ENCODE measurements at regions not wholly inside any gene's neighbourhood (a gene's known extent, or its start where the extent isn't known, plus 50 kb on each side); places are given as distances from the start of the nearest gene placed in this dataset.

GRCh38 chr4:60913002-60913401 is 287.1 kb upstream of the ADGRL3 start:
- H3F3A ChIP-seq (replicated peaks; ENCODE audit: low read depth), result no peaks in the 10 kb centered on the region
- H3K4me1 ChIP-seq (ENCODE audit: insufficient read depth), result no peaks in the 10 kb centered on the region
- H3K4me2 ChIP-seq, result no peak overlapping the region
- H3K36me3 ChIP-seq (ENCODE audit: insufficient read depth), result no peaks in the 10 kb centered on the region
- no peak overlapping the region for H3K4me3 ChIP-seq
- no peaks in the 10 kb centered on the region for H4K20me1 ChIP-seq (replicated peaks; ENCODE audit: insufficient read depth)
- DNase-seq (ENCODE audit: low spot score) (no peak), ATAC-seq (no peak)
- H3K79me2 ChIP-seq (replicated peaks; ENCODE audit: insufficient read depth), result no peaks in the 10 kb centered on the region
- Mint-ChIP-seq H3K9me3 (no peaks in the 10 kb centered on the region), H3K4me3 (no peak overlapping the region), H3K27me3 (ENCODE audit: insufficient read depth, low read depth, poor library complexity) (no peaks in the 10 kb centered on the region), H3K27ac (no peak overlapping the region), H3K4me1 (no peaks in the 10 kb centered on the region), H3K36me3 (ENCODE audit: low read depth) (no peaks in the 10 kb centered on the region)
- H3K9me2 ChIP-seq (ENCODE audit: insufficient read depth), result no peaks in the 10 kb centered on the region; the same call in 1 of the 2 replicates
- no peaks in the 10 kb centered on the region for H3K27me3 ChIP-seq (ENCODE audit: insufficient read depth)
- TF ChIP-seq CTCF (conservative IDR thresholded peaks at IDR 0.05; ENCODE audit: low read depth in 2 of 2) (no peak), ZNF331 (CRISPR knock-in tag; IDR thresholded peaks at IDR 0.05; ENCODE audit: low read depth) (no peak), STAT1 (IDR thresholded peaks at IDR 0.05; ENCODE audit: unreplicated experiment) (no peak), ZNF462 (CRISPR knock-in tag; IDR thresholded peaks at IDR 0.05) (no peak), EZH2phosphoT487 (IDR thresholded peaks at IDR 0.05; ENCODE audit: unreplicated experiment) (no peak), JUNB (IDR thresholded peaks at IDR 0.05; ENCODE audit: unreplicated experiment) (no peak), NANOG (IDR thresholded peaks at IDR 0.05; ENCODE audit: borderline replicate concordance) (no peak), ZNF114 (CRISPR knock-in tag; IDR thresholded peaks at IDR 0.05) (no peak), ETS1 (IDR thresholded peaks at IDR 0.05) (no peak), EZH2 (IDR thresholded peaks at IDR 0.05; ENCODE audit: low read depth, unreplicated experiment) (no peak), REST (IDR thresholded peaks at IDR 0.05; ENCODE audit: unreplicated experiment) (no peak)
- H2AFZ ChIP-seq, result no peak overlapping the region
- no peak overlapping the region for H3K27ac ChIP-seq (ENCODE audit: low read depth)
